Upper lobe of left lung (tissue), 6 donors: ENCODE measurements at regions not wholly inside any gene's neighbourhood (a gene's known extent, or its start where the extent isn't known, plus 50 kb on each side); places are given as distances from the start of the nearest gene placed in this dataset.

Source experiments
- ATAC-seq, 2 donors: fragments of 200-7000 bp; cut with Tn5 transposase; one replicate each; pipeline ENCODE4 v1.9.1; 2022; ENCODE audit warnings: mild to moderate bottlenecking in 2 of 2, moderate library complexity in 2 of 2; ENCODE audit not compliant: low FRiP score in 2 of 2
- DNase-seq, 2 donors: peaks; one replicate each; pipeline ENCODE4 v3.0.0-alpha.2; 2019 to 2020
- H3K27ac ChIP-seq, 4 donors: fragments of 200-600 bp; sonication (generic); one replicate each; pipeline ENCODE4 v1.5.1; 2016 to 2019
- H3K27me3 ChIP-seq, 4 donors: fragments of 200-600 bp; sonication (generic); one replicate each; pipeline ENCODE4 v1.5.1; 2017 to 2019
- H3K36me3 ChIP-seq, 4 donors: fragments of 200-600 bp; sonication (generic); one replicate each; pipeline ENCODE4 v1.5.1; 2016 to 2019
- H3K4me1 ChIP-seq, 4 donors: fragments of 200-600 bp; sonication (generic); one replicate each; pipeline ENCODE4 v1.5.1; 2018 to 2019
- H3K4me3 ChIP-seq, 4 donors: fragments of 200-600 bp; sonication (generic); one replicate each; pipeline ENCODE4 v1.5.1; 2017 to 2019; ENCODE audit warnings: mild to moderate bottlenecking in 2 of 4, moderate library complexity in 1 of 4
- H3K9me3 ChIP-seq, 4 donors: fragments of 200-600 bp; sonication (generic); one replicate each; pipeline ENCODE4 v1.5.1; 2018 to 2019
- EP300 ChIP-seq, 4 donors: sonication (generic); formaldehyde crosslinking; IDR thresholded peaks; one replicate each; pipeline ENCODE4 v1.5.1; 2017; ENCODE audit warnings: antibody characterized with exemption in 4 of 4, control low read depth in 2 of 4
- POLR2A ChIP-seq, 4 donors: fragments of 450-650 bp; IDR thresholded peaks; one replicate each; pipeline ENCODE4 v1.5.1; 2016 to 2017; ENCODE audit warnings: antibody characterized with exemption in 4 of 4, mild to moderate bottlenecking in 2 of 4
- POLR2AphosphoS5 ChIP-seq, 2 donors: sonication (generic); formaldehyde crosslinking; IDR thresholded peaks; one replicate each; pipeline ENCODE4 v1.5.1; 2017; ENCODE audit warnings: antibody characterized with exemption in 2 of 2
- WGBS, 2 donors: methylation state at CpG; one replicate each; pipeline ENCODE4 v1.1.5; 2017 to 2018; 5-methylcytosine and 5-hydroxymethylcytosine counted together
- TF ChIP-seq, protein P1 (sequence below), 6 experiments: fragments of 450-650 bp in 4 of 6; fragments of 200-600 bp in 2 of 6; sonication (generic) in 2 of 6; IDR thresholded peaks; one replicate each; pipeline ENCODE4 v1.5.1; 2016 to 2019; ENCODE audit warnings: antibody characterized with exemption in 6 of 6
- donor health status: DM: no; HTN: no; CAD: no; lungs with moderate emphysema.
- donor health status: DM: no; HTN: yes; CAD: no; lungs with severe emphysema.

DNA sequence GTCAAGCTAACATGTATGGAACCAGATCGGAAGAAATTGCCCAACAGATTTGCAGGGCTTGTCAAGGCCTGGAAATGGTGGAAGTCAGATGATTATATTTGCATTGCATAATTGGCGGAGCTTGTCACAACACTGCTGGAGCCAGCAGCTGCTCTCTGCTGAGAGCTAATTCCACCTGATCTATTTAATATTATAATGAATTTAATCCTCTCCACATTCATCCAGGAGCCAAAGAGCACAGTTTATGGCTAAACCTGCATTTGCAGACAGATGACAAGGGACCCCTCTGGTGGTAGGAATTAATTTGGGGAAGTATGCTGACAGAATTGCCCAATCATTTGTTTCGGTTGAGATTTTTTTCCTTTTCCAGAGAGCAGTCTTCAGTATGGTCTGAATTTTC is 730.2 kb downstream of the TUSC7 start:
- Histone ChIP-seq H3K36me3 (no peaks in the 10 kb centered on the region), H3K27ac (peak overlapping the region in 2 of 4 donors; percentile 19 to 52), H3K9me3 (no peaks in the 10 kb centered on the region), H3K27me3 (no peaks in the 10 kb centered on the region), H3K4me1 (peaks cover 0 to 3% (median 0%) of the 10 kb centered on the region in 4 donors), H3K4me3 (no peak overlapping the region)
- 33 to 43% methylated on average over 3 of the region's 3 CpGs for WGBS, 2 donors
- ATAC-seq (peak in 1 of 2 donors; percentile 58), DNase-seq (peak in 1 of 2 donors; percentile 24)
- TF ChIP-seq POLR2A (IDR thresholded peaks at IDR 0.05) (no peak), EP300 (IDR thresholded peaks at IDR 0.05) (no peak)
- TF ChIP-seq, protein P1, sequence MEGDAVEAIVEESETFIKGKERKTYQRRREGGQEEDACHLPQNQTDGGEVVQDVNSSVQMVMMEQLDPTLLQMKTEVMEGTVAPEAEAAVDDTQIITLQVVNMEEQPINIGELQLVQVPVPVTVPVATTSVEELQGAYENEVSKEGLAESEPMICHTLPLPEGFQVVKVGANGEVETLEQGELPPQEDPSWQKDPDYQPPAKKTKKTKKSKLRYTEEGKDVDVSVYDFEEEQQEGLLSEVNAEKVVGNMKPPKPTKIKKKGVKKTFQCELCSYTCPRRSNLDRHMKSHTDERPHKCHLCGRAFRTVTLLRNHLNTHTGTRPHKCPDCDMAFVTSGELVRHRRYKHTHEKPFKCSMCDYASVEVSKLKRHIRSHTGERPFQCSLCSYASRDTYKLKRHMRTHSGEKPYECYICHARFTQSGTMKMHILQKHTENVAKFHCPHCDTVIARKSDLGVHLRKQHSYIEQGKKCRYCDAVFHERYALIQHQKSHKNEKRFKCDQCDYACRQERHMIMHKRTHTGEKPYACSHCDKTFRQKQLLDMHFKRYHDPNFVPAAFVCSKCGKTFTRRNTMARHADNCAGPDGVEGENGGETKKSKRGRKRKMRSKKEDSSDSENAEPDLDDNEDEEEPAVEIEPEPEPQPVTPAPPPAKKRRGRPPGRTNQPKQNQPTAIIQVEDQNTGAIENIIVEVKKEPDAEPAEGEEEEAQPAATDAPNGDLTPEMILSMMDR (IDR thresholded peaks at IDR 0.05), result peak in 2 of 6 experiments; percentile 19 to 44

- Histone ChIP-seq H3K9me3 (no peaks in the 10 kb centered on the region), H3K27me3 (no peaks in the 10 kb centered on the region), H3K4me3 (no peak overlapping the region), H3K27ac (no peak overlapping the region), H3K36me3 (no peaks in the 10 kb centered on the region), H3K4me1 (peaks cover 0 to 3% (median 0%) of the 10 kb centered on the region in 4 donors)
- TF ChIP-seq POLR2AphosphoS5 (IDR thresholded peaks at IDR 0.05) (no peak), POLR2A (IDR thresholded peaks at IDR 0.05) (no peak), EP300 (IDR thresholded peaks at IDR 0.05) (no peak)
- TF ChIP-seq, protein P1 (IDR thresholded peaks at IDR 0.05), result no peak
- DNase-seq (no peak), ATAC-seq (no peak)
- 56 to 77% methylated on average over 4 of the region's 4 CpGs for WGBS, 2 donors
Measured at GRCh38 chr3:117441851-117442250, 732.3 kb downstream of the TUSC7 start.

DNA sequence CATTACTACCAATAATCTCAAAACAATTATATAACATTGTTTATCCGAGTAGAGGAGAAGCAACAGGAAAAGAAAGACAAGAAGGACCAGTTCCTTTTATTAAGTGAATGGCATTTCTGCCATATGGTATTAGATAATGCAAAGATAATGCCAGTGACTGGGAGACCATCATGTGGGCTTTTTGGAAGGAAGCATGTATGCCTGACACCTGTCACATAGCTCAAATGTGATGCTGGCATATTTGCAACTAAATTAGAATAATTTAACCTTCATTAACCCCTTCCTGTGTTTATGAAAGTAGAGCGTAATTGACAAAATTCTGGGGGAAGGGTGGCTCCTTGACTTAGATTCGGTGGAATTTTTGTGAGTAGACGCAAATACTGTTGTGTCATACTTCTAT is 733.0 kb downstream of the TUSC7 start:
- H3K9me3 ChIP-seq, result no peaks in the 10 kb centered on the region
- DNase-seq (no peak), ATAC-seq (no peak)
- no peak overlapping the region for H3K27ac ChIP-seq
- no peak for TF ChIP-seq EP300 (IDR thresholded peaks at IDR 0.05)
- H3K4me3 ChIP-seq, result no peak overlapping the region
- no peaks in the 10 kb centered on the region for H3K27me3 ChIP-seq
- peaks cover 0 to 3% (median 0%) of the 10 kb centered on the region in 4 donors for H3K4me1 ChIP-seq
- 75 to 84% methylated on average over 4 of the region's 4 CpGs for WGBS, 2 donors
- no peaks in the 10 kb centered on the region for H3K36me3 ChIP-seq

GRCh38 chr3:117443014-117443413 is 733.4 kb downstream of the TUSC7 start:
- WGBS, 2 donors, result 74 to 79% methylated on average over 5 of the region's 5 CpGs
- no peak for TF ChIP-seq POLR2A (IDR thresholded peaks at IDR 0.05)
- TF ChIP-seq, protein P1 (IDR thresholded peaks at IDR 0.05), result no peak
- no peak for TF ChIP-seq POLR2AphosphoS5 (IDR thresholded peaks at IDR 0.05)
- TF ChIP-seq EP300 (IDR thresholded peaks at IDR 0.05), result no peak
- ATAC-seq, result no peak

DNA sequence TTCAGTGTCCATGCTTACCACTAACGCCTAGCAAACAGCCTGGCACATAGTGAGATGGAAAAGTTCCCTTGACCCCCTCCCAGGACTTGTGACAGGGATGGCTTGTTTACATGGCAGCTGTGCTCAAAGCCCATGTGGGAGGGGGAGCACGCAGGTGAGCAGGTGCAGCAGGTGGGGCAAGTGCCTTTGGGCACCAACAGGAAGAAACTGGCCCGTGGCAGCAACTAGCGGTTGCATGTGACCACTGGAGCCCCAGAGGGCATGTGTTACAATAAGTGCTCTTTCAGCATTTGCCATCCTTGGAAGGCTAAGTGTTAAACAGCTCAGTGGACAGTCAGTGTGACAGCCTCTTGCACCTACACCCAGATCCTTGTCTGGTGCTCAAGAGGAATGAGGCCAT is 734.6 kb downstream of the TUSC7 start:
- H3K9me3 ChIP-seq, result no peaks in the 10 kb centered on the region
- TF ChIP-seq EP300 (IDR thresholded peaks at IDR 0.05), result no peak
- TF ChIP-seq, protein P1 (IDR thresholded peaks at IDR 0.05), result no peak
- no peak for TF ChIP-seq POLR2AphosphoS5 (IDR thresholded peaks at IDR 0.05)
- H3K4me3 ChIP-seq, result no peak overlapping the region
- ATAC-seq, result no peak
- no peaks in the 10 kb centered on the region for H3K27me3 ChIP-seq
- DNase-seq, result peak in 1 of 2 donors; percentile 5
- 68 to 91% methylated on average over 2 to 4 of the region's 4 CpGs for WGBS, 2 donors
- no peaks in the 10 kb centered on the region for H3K36me3 ChIP-seq
- no peak overlapping the region for H3K27ac ChIP-seq
- H3K4me1 ChIP-seq, result peaks cover 0 to 3% (median 0%) of the 10 kb centered on the region in 4 donors

More at GRCh38 chr3:117443014-117443413, 733.4 kb downstream of the TUSC7 start:
- Histone ChIP-seq H3K4me3 (no peak overlapping the region), H3K9me3 (no peaks in the 10 kb centered on the region), H3K36me3 (no peaks in the 10 kb centered on the region), H3K27me3 (no peaks in the 10 kb centered on the region), H3K4me1 (peaks cover 0 to 3% (median 0%) of the 10 kb centered on the region in 4 donors), H3K27ac (no peak overlapping the region)
- no peak for DNase-seq
